GM21367 (cell line): ENCODE measurements at regions not wholly inside any gene's neighbourhood (a gene's known extent, or its start where the extent isn't known, plus 50 kb on each side); places are given as distances from the start of the nearest gene placed in this dataset.
"Not testable (repeated sequence)": the region's sequence is repeated elsewhere in the genome, so short reads cannot be mapped to it uniquely, and the experiment has no call there.

Experiments used
- ATAC-seq: cut with Tn5 transposase; IDR thresholded peaks from one replicate; pipeline ENCODE4 v1.9.1; 2021; ENCODE audit not compliant: unreplicated experiment

GRCh38 chr2:107742460-107743027 is 84.1 kb upstream of the RGPD4 start:
- ATAC-seq = no peak

- no peak for ATAC-seq
These were observed 83.4 kb upstream of the RGPD4 start for GRCh38 chr2:107743274-107743673.

GRCh38 chr2:107745100-107745499 is 81.6 kb upstream of the RGPD4 start:
- no peak for ATAC-seq

GRCh38 chr2:107746552-107747198 is 80.0 kb upstream of the RGPD4 start:
- ATAC-seq = not testable (repeated sequence)

- ATAC-seq = not testable (repeated sequence)
These were observed 79.3 kb upstream of the RGPD4 start for GRCh38 chr2:107747199-107747963.

- no peak for ATAC-seq
These were observed 78.6 kb upstream of the RGPD4 start for GRCh38 chr2:107747964-107748583.

- no peak for ATAC-seq
These were observed 74.8 kb upstream of the RGPD4 start for GRCh38 chr2:107751936-107752335.

GRCh38 chr2:107753806-107754205 is 72.9 kb upstream of the RGPD4 start:
- not testable (repeated sequence) for ATAC-seq

- ATAC-seq = no peak
These were observed 69.5 kb upstream of the RGPD4 start for GRCh38 chr2:107757223-107757622.

- no peak for ATAC-seq
These were observed 65.9 kb upstream of the RGPD4 start for GRCh38 chr2:107760620-107761364.

GRCh38 chr2:107772353-107772752 is 54.3 kb upstream of the RGPD4 start:
- ATAC-seq = no peak

- ATAC-seq = no peak
These were observed 51.5 kb upstream of the RGPD4 start for GRCh38 chr2:107775211-107775610.

GRCh38 chr2:107775791-107776190 is 50.9 kb upstream of the RGPD4 start:
- ATAC-seq = no peak

- ATAC-seq = no peak
These were observed 50.3 kb upstream of the RGPD4 start for GRCh38 chr2:107776362-107776761.
